ENCODE measurements at regions not wholly inside any gene's neighbourhood (a gene's known extent, or its start where the extent isn't known, plus 50 kb on each side); places are given as distances from the start of the nearest gene placed in this dataset.
"Not testable (repeated sequence)": the region's sequence is repeated elsewhere in the genome, so short reads cannot be mapped to it uniquely, and the experiment has no call there.

DNA sequence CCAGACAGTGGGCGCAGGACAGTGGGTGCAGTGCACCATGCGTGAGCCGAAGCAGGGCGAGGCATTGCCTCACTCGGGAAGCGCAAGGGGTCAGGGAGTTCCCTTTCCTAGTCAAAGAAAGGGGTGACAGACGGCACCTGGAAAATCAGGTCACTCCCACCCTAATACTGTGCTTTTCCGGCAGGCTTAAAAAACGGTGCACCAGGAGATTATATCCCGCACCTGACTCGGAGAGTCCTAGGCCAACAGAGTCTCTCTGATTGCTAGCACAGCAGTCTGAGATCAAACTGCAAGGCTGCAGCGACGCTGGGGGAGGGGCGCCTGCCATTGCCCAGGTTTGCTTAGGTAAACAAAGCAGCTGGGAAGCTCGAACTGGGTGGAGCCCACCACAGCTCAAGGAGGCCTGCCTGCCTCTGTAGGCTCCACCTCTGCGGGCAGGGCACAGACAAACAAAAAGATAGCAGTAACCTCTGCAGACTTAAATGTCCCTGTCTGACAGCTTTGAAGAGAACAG lies 116.4 kb downstream of the CXCL12 start:
- TF ChIP-seq, protein P1, sequence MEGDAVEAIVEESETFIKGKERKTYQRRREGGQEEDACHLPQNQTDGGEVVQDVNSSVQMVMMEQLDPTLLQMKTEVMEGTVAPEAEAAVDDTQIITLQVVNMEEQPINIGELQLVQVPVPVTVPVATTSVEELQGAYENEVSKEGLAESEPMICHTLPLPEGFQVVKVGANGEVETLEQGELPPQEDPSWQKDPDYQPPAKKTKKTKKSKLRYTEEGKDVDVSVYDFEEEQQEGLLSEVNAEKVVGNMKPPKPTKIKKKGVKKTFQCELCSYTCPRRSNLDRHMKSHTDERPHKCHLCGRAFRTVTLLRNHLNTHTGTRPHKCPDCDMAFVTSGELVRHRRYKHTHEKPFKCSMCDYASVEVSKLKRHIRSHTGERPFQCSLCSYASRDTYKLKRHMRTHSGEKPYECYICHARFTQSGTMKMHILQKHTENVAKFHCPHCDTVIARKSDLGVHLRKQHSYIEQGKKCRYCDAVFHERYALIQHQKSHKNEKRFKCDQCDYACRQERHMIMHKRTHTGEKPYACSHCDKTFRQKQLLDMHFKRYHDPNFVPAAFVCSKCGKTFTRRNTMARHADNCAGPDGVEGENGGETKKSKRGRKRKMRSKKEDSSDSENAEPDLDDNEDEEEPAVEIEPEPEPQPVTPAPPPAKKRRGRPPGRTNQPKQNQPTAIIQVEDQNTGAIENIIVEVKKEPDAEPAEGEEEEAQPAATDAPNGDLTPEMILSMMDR (IDR thresholded peaks at IDR 0.05): not testable (repeated sequence)
- not testable (repeated sequence) for TF ChIP-seq POLR2AphosphoS5 (IDR thresholded peaks at IDR 0.05)
